Adrenal gland (tissue), 9 donors: ENCODE measurements at regions not wholly inside any gene's neighbourhood (a gene's known extent, or its start where the extent isn't known, plus 50 kb on each side); places are given as distances from the start of the nearest gene placed in this dataset.
A peak's percentile ranks its signal among the peaks of the same experiment; 100 is the strongest.

Experiments
- DNase-seq, 7 donors: peaks; one replicate each; pipeline ENCODE4 v3.0.0-alpha.2; 2019 to 2020
- H3K27ac ChIP-seq, 5 donors: fragments of 200-600 bp; sonication (generic) in 4 of 5; 1 replicate in 3 of 5; 2 replicates in 2 of 5; pipeline versions ENCODE4 v1.5.1 to v1.8.0; 2016 to 2020; ENCODE audit warnings: mild to moderate bottlenecking in 1 of 5
- H3K27me3 ChIP-seq: fragments of 200-600 bp; 2 replicates; pipeline ENCODE4 v1.8.0; 2021
- H3K36me3 ChIP-seq, 2 donors: fragments of 200-600 bp; replicated peaks in 1 of 2; 1 replicate in 1 of 2; 2 replicates in 1 of 2; pipeline versions ENCODE4 v1.5.1 to v1.8.0; 2018 to 2022
- H3K4me1 ChIP-seq, 2 donors: fragments of 200-600 bp; replicated peaks in 1 of 2; 1 replicate in 1 of 2; 2 replicates in 1 of 2; pipeline versions ENCODE4 v1.5.1 to v1.8.0; 2018 to 2021
- H3K4me3 ChIP-seq, 4 donors: fragments of 200-600 bp; sonication (generic) in 3 of 4; one replicate each; pipeline ENCODE4 v1.5.1; 2016 to 2018
- H3K9me3 ChIP-seq, 3 donors: fragments of 200-600 bp; sonication (generic) in 1 of 3; replicated peaks in 1 of 3; 1 replicate in 2 of 3; 2 replicates in 1 of 3; pipeline versions ENCODE4 v1.5.1 to v1.8.0; 2016 to 2021
- POLR2A ChIP-seq, 2 donors: fragments of 450-650 bp; IDR thresholded peaks; one replicate each; pipeline ENCODE4 v1.6.1; 2017; ENCODE audit warnings: antibody characterized with exemption in 2 of 2, mild to moderate bottlenecking in 2 of 2, moderate library complexity in 1 of 2
- WGBS, 4 donors: extraction: QIAGEN DNeasy Blood & Tissue Kit in 2 of 4; methylation state at CpG; one replicate each; pipeline versions ENCODE4 v1.1.5 to v1.1.7; 2013 to 2017; 5-methylcytosine and 5-hydroxymethylcytosine counted together
- intact Hi-C, 2 donors: fragments of 100-400 bp; cut with DNase I; formaldehyde crosslinking; loops; one replicate each; pipeline versions ENCODE4 v1.14.1 to v1.15.0; 2022 to 2023
- TF ChIP-seq, protein P1 (sequence below), 6 experiments: fragments of 450-650 bp in 4 of 6; fragments of 200-600 bp in 2 of 6; sonication (generic) in 1 of 6; IDR thresholded peaks; 1 replicate in 5 of 6; 2 replicates in 1 of 6; pipeline versions ENCODE4 v1.5.1 to v1.8.0; 2016 to 2021; ENCODE audit warnings: antibody characterized with exemption in 6 of 6, mild to moderate bottlenecking in 2 of 6, moderate library complexity in 1 of 6
- donor health status: healthy with polysubstance abuse.
- donor health status: Bipolar disorder and iron deficiency.
- donor health status: DM: yes; HTN: yes; CAD: no.
- donor health status: DM: no; HTN: no; CAD: no.
- donor health status: DM: no; HTN: no; CAD: no.

DNA sequence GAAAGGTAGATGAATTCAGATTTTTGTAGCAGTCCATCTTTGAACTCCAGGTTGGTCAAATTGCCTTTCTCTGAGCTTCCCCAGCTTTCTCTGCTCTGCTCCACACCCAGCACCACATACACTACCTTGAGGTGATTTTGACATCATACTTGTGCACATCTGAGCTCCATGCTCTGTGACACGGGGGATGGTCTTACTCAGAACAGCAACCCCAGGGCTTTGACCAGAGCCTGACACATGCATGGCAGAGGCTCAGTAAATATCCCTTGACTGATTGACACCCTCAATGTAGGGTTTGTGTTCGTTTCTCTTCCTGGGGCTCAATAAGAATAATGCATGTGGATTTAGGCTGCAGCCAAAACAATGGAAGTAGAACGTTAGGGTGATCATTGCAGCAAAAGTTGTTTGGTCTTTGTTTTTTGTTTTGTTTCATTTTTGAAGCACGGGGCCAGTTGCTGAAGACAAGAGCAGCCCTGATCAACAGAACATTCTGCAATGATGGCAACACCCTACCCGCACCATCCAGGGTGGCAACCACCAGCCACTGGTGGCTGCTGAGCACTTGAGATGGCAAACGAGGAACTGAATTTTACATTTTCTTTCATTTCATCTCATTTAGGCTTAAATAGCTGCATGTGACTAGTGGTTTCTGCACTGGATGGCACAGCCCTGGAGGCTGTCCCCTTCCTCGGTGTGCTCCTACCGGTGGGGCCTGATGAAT is 224.8 kb upstream of the TNRC6C start:
- H3K27ac ChIP-seq = peak overlapping the region in 2 of 5 donors; percentile 68 to 70
- no peak overlapping the region for H3K4me3 ChIP-seq
- DNase-seq = peak in 1 of 7 donors; percentile 36

DNA sequence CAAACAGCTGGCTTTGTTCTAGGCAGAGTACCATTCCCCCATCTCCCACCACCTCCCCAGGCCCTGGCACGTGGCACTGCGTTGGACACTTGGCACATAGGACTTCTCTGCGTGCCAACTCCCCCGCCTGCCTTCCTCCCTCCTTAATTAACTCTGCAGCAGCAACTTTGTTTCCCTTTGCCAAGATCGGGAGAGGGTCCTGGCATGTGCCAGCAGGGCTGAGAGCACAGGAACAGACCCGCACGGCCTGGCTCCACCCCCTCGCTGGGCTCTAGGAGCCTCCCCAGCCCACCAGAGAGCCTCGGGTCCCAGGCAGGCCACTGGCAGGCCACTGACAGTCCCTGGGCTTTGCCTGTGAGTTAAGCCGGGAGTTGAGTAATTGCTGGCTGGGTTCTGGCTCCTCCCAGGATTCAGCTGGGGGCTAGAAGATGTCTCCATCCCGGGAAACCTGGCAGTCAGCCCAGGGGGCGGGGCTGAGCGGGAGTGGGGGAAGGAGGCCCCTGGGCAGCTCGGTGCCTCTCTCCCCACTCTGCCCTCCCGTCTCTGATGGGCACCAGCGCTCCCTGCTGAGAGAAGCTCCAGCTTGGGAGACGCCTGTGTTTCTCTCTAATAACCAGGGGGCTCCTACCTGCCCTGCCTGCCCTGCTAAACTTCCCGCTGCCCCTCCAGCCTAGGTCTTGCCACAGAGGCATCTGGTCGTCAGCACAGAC is 224.0 kb upstream of the TNRC6C start:
- Histone ChIP-seq H3K27me3 (no peaks in the 10 kb centered on the region), H3K27ac (peak overlapping the region in 2 of 5 donors; percentile 68 to 70), H3K9me3 (no peaks in the 10 kb centered on the region), H3K4me3 (no peak overlapping the region), H3K4me1 (peaks cover 0 to 17% of the 10 kb centered on the region in 2 donors), H3K36me3 (no peaks in the 10 kb centered on the region)
- TF ChIP-seq, protein P1, sequence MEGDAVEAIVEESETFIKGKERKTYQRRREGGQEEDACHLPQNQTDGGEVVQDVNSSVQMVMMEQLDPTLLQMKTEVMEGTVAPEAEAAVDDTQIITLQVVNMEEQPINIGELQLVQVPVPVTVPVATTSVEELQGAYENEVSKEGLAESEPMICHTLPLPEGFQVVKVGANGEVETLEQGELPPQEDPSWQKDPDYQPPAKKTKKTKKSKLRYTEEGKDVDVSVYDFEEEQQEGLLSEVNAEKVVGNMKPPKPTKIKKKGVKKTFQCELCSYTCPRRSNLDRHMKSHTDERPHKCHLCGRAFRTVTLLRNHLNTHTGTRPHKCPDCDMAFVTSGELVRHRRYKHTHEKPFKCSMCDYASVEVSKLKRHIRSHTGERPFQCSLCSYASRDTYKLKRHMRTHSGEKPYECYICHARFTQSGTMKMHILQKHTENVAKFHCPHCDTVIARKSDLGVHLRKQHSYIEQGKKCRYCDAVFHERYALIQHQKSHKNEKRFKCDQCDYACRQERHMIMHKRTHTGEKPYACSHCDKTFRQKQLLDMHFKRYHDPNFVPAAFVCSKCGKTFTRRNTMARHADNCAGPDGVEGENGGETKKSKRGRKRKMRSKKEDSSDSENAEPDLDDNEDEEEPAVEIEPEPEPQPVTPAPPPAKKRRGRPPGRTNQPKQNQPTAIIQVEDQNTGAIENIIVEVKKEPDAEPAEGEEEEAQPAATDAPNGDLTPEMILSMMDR (IDR thresholded peaks at IDR 0.05) = no peak
- TF ChIP-seq POLR2A (IDR thresholded peaks at IDR 0.05) = no peak
- 12 to 30% (median 16%) methylated on average over 6 to 19 of the region's 19 CpGs for WGBS, 4 donors
- peak; percentile 51 to 86 (median 65) for DNase-seq
- intact Hi-C loops = no loop called here

More for the DNA sequence above, 224.8 kb upstream of the TNRC6C start:
- Histone ChIP-seq H3K4me1 (peaks cover 0 to 17% of the 10 kb centered on the region in 2 donors), H3K9me3 (no peaks in the 10 kb centered on the region), H3K27me3 (no peaks in the 10 kb centered on the region), H3K36me3 (no peaks in the 10 kb centered on the region)
- WGBS, 4 donors = 56 to 79% (median 66%) methylated on average over 7 to 8 of the region's 8 CpGs
- intact Hi-C loops = no loop called here
- no peak for TF ChIP-seq POLR2A (IDR thresholded peaks at IDR 0.05)
- TF ChIP-seq, protein P1 (IDR thresholded peaks at IDR 0.05) = no peak

DNA sequence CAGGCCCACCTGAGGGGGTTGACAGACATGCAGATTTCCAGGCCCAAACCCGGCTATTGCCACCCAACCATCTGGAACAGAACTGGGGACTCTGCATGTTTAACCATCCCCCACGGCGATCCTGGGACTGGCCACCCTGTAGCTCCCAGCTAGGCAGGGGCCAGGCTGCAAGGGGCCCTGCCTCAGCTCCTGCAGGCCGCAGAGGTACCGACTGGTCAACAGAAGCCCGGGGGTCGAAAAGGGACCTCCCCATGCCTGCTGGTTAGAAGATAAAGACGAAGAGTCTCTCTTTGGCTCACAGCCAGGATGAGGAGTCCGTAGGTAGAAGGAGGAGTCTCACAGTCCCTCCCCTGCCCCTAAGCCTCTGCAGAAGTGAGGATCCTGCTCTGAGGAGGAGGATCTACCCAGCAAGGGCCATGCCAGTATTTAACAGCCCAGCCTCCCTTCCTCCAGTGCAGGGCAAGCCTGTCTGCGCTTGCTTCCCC is 223.4 kb upstream of the TNRC6C start:
- no peaks in the 10 kb centered on the region for H3K36me3 ChIP-seq
- H3K27me3 ChIP-seq = no peaks in the 10 kb centered on the region
- 35 to 80% (median 39%) methylated on average over 2 to 10 of the region's 10 CpGs; no CpG with 5 or more reads in 1 of the 4 donors for WGBS, 4 donors
- TF ChIP-seq POLR2A (IDR thresholded peaks at IDR 0.05) = no peak
- TF ChIP-seq, protein P1 (IDR thresholded peaks at IDR 0.05) = no peak
- H3K4me1 ChIP-seq = peaks cover 0 to 17% of the 10 kb centered on the region in 2 donors
- intact Hi-C loops = no loop called here
- H3K27ac ChIP-seq = peak overlapping the region in 2 of 5 donors; percentile 68 to 70
- no peaks in the 10 kb centered on the region for H3K9me3 ChIP-seq
- H3K4me3 ChIP-seq = no peak overlapping the region
- peak in 1 of 7 donors; percentile 52 for DNase-seq

GRCh38 chr17:77735566-77736198 is 222.8 kb upstream of the TNRC6C start:
- intact Hi-C loops = no loop called here

More at GRCh38 chr17:77735566-77736198, 222.8 kb upstream of the TNRC6C start:
- 32 to 63% (median 45%) methylated on average over 6 to 7 of the region's 7 CpGs for WGBS, 4 donors
- H3K36me3 ChIP-seq = no peaks in the 10 kb centered on the region
- H3K4me3 ChIP-seq = no peak overlapping the region
- no peaks in the 10 kb centered on the region for H3K9me3 ChIP-seq
- H3K27me3 ChIP-seq = no peaks in the 10 kb centered on the region
- peaks cover 0 to 17% of the 10 kb centered on the region in 2 donors for H3K4me1 ChIP-seq
- DNase-seq = peak in 2 of 7 donors; percentile 16 to 67
- TF ChIP-seq, protein P1 (IDR thresholded peaks at IDR 0.05) = no peak
- TF ChIP-seq POLR2A (IDR thresholded peaks at IDR 0.05) = no peak
- H3K27ac ChIP-seq = peak overlapping the region in 2 of 5 donors; percentile 68 to 70
